CD4-positive, alpha-beta T cell (primary cell): ENCODE measurements at regions not wholly inside any gene's neighbourhood (a gene's known extent, or its start where the extent isn't known, plus 50 kb on each side); places are given as distances from the start of the nearest gene placed in this dataset.

Source experiments
- ATAC-seq: fragments of 200-7000 bp; cut with Tn5 transposase; one replicate; pipeline ENCODE4 v1.10.0; 2022; ENCODE audit warnings: mild to moderate bottlenecking; ENCODE audit not compliant: poor library complexity
- CTCF ChIA-PET: fragments of 350-600 bp; sonication (Branson Sonifier 250); formaldehyde crosslinking; loops from one replicate; lab custom pipeline; 2021; ENCODE audit warnings: antibody characterized with exemption, inconsistent platforms; lab: Charles Lee
- POLR2A ChIA-PET: fragments of 350-600 bp; sonication (Branson Sonifier 250); formaldehyde crosslinking; loops from one replicate; lab custom pipeline; 2021; ENCODE audit warnings: antibody characterized with exemption, inconsistent platforms; lab: Charles Lee
- DNase-seq, 14 experiments: peaks; one replicate each; pipeline ENCODE4 v3.0.0-alpha.2; 2013 to 2020; ENCODE audit warnings: mixed read lengths in 2 of 14
- H3K27ac ChIP-seq, 2 donors: one replicate each; pipeline versions ENCODE4 v1.5.1 to v1.7.0; 2013; ENCODE audit warnings: low read length in 2 of 2, low read depth in 1 of 2, mild to moderate bottlenecking in 1 of 2
- H3K27me3 ChIP-seq, 2 experiments: 1 replicate in 1 of 2; 2 replicates in 1 of 2; pipeline versions ENCODE4 v1.6.1 to v1.7.0; 2013; ENCODE audit warnings: low read length in 2 of 2, control low read depth in 1 of 2, mild to moderate bottlenecking in 1 of 2, moderate library complexity in 1 of 2; ENCODE audit not compliant: insufficient read depth in 2 of 2, control insufficient read depth in 1 of 2
- H3K36me3 ChIP-seq: one replicate; pipeline ENCODE4 v1.6.1; 2013; ENCODE audit warnings: low read length, control low read depth; ENCODE audit not compliant: insufficient read depth
- H3K4me1 ChIP-seq: one replicate; pipeline ENCODE4 v1.6.1; 2013; ENCODE audit warnings: low read length, control low read depth; ENCODE audit not compliant: insufficient read depth
- H3K4me3 ChIP-seq: one replicate; pipeline ENCODE4 v1.5.1; 2013; ENCODE audit warnings: mild to moderate bottlenecking, low read length, moderate library complexity
- H3K9me3 ChIP-seq, 2 experiments: 1 replicate in 1 of 2; 2 replicates in 1 of 2; pipeline versions ENCODE4 v1.6.1 to v1.7.0; 2013; ENCODE audit warnings: low read length in 2 of 2, mild to moderate bottlenecking in 2 of 2, control low read depth in 1 of 2, moderate library complexity in 1 of 2; ENCODE audit not compliant: control insufficient read depth in 1 of 2, insufficient read depth in 1 of 2
- H3K27ac Mint-ChIP-seq: one replicate; pipeline ENCODE4 v1.8.0; 2020; ENCODE audit warnings: mixed read lengths
- H3K27me3 Mint-ChIP-seq: one replicate; pipeline ENCODE4 v1.8.0; 2021; ENCODE audit warnings: mixed read lengths
- H3K36me3 Mint-ChIP-seq: one replicate; pipeline ENCODE4 v1.8.0; 2021; ENCODE audit warnings: low read depth, mixed read lengths
- H3K4me1 Mint-ChIP-seq: one replicate; pipeline ENCODE4 v1.8.0; 2021; ENCODE audit warnings: low read depth, mixed read lengths
- H3K4me3 Mint-ChIP-seq: one replicate; pipeline ENCODE4 v1.8.0; 2020; ENCODE audit warnings: mild to moderate bottlenecking, mixed read lengths
- H3K9me3 Mint-ChIP-seq: one replicate; pipeline ENCODE4 v1.8.0; 2020; ENCODE audit warnings: mixed read lengths
- intact Hi-C, 2 experiments: fragments of 100-400 bp; cut with DNase I in 1 of 2; cut with micrococcal nuclease in 1 of 2; formaldehyde crosslinking; loops; one replicate each; pipeline versions ENCODE4 v1.15.1 to v1.9.0; 2023 to 2025; cut with DNase I, micrococcal nuclease
- TF ChIP-seq, protein P1 (sequence below): fragments of 200-600 bp; IDR thresholded peaks from one replicate; pipeline ENCODE4 v1.8.0; 2022; ENCODE audit warnings: antibody characterized with exemption, mild to moderate bottlenecking

DNA sequence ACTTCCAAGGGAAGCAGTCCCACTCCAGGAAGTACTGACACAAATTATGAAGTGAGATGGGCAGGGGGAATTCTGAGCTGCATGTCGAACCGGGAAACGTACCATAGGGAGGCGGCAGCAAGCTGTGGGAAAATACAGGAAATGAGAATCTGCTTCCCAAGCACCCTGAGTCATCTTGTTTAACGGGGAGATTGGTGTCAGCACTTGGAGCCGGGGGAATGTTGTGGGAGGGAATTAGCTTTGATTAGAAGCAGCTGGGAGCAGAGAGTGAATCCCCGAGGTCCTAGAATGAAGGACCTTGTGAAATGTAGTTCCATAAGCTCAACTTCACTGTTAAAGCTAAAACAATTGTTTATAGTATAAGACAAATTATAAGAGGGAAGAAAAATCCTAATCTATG is 141.4 kb upstream of the PRKCQ start:
- Histone ChIP-seq H3K9me3 (no peaks in the 10 kb centered on the region), H3K27ac (no peak overlapping the region), H3K4me1 (no peaks in the 10 kb centered on the region), H3K4me3 (no peak overlapping the region), H3K36me3 (no peaks in the 10 kb centered on the region), H3K27me3 (peaks cover 16 to 31% of the 10 kb centered on the region in 2 experiments)
- Mint-ChIP-seq H3K27me3 (peaks cover 85% of the 10 kb centered on the region), H3K36me3 (no peaks in the 10 kb centered on the region), H3K9me3 (no peaks in the 10 kb centered on the region), H3K4me1 (no peaks in the 10 kb centered on the region), H3K4me3 (no peak overlapping the region), H3K27ac (no peak overlapping the region)
- TF ChIP-seq, protein P1, sequence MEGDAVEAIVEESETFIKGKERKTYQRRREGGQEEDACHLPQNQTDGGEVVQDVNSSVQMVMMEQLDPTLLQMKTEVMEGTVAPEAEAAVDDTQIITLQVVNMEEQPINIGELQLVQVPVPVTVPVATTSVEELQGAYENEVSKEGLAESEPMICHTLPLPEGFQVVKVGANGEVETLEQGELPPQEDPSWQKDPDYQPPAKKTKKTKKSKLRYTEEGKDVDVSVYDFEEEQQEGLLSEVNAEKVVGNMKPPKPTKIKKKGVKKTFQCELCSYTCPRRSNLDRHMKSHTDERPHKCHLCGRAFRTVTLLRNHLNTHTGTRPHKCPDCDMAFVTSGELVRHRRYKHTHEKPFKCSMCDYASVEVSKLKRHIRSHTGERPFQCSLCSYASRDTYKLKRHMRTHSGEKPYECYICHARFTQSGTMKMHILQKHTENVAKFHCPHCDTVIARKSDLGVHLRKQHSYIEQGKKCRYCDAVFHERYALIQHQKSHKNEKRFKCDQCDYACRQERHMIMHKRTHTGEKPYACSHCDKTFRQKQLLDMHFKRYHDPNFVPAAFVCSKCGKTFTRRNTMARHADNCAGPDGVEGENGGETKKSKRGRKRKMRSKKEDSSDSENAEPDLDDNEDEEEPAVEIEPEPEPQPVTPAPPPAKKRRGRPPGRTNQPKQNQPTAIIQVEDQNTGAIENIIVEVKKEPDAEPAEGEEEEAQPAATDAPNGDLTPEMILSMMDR, result no peak
- ChIA-PET POLR2A (interaction anchor here (0.6 kb wide), 1 partner anchor 127 kb away, joined by 3 read pairs; no protein-coding TSS in a partner anchor), CTCF (no interaction called here)
- DNase-seq (no peak), ATAC-seq (no peak)
- intact Hi-C loops, result no loop called here

DNA sequence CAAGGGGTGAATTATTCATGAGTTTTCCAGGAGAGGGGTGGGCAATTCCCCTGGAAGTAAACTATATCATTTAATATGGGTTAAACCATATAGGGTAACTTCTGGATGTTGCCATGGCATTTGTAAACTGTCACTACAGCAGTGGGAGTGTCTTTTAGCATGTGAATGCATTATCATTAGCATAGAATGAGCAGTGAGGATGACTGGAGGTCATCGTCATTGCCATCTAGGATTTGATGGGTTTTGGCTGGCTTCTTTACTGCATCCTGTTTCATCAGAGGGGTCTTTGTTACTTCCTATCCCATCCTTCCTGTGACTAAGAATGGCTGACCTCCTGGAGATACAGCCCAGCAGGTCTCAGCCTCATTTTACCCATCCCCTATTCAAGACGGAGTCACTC is 139.5 kb upstream of the PRKCQ start:
- ChIA-PET CTCF (no interaction called here), POLR2A (no interaction called here)
- no peaks in the 10 kb centered on the region for H3K4me1 Mint-ChIP-seq
- H3K4me3 ChIP-seq, result no peak overlapping the region
- intact Hi-C loops, result no loop called here
- peaks cover 78% of the 10 kb centered on the region for H3K27me3 Mint-ChIP-seq
- no peaks in the 10 kb centered on the region for H3K9me3 ChIP-seq
- ATAC-seq (no peak), DNase-seq (no peak)
- H3K4me3 Mint-ChIP-seq, result no peak overlapping the region
- TF ChIP-seq, protein P1, result no peak
- H3K36me3 Mint-ChIP-seq, result no peaks in the 10 kb centered on the region
- H3K36me3 ChIP-seq, result no peaks in the 10 kb centered on the region
- H3K27ac Mint-ChIP-seq, result no peak overlapping the region
- H3K27me3 ChIP-seq, result peaks cover 14 to 25% of the 10 kb centered on the region in 2 experiments
- H3K27ac ChIP-seq, result no peak overlapping the region
- no peaks in the 10 kb centered on the region for H3K4me1 ChIP-seq
- H3K9me3 Mint-ChIP-seq, result no peaks in the 10 kb centered on the region

DNA sequence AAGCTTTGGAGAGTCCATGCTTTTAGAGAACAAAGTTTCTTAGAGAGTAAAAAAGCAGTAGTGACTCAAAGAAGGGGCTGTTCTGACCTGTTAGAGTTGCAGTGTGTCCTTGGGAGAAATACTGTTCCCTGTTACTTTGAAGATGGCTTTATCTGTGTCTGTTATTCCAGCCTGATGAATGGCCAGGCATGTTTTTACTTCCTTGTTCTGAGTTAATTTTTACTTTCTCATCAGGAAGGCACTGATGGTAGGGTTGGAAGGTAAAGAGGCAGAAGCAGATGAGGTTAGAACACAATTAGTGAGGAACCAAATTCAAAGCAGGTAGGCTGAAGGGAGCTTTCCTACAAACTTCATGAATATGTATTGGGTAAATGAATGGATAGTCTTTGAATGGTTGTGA is 138.5 kb upstream of the PRKCQ start:
- H3K27ac ChIP-seq, result no peak overlapping the region
- H3K27me3 ChIP-seq, result peaks cover 14 to 25% of the 10 kb centered on the region in 2 experiments
- TF ChIP-seq, protein P1, result no peak
- no peaks in the 10 kb centered on the region for H3K9me3 ChIP-seq
- POLR2A ChIA-PET, result no interaction called here
- intact Hi-C loops, result no loop called here
- H3K4me1 Mint-ChIP-seq, result peaks cover 4% of the 10 kb centered on the region
- H3K36me3 ChIP-seq, result no peaks in the 10 kb centered on the region
- CTCF ChIA-PET, result no interaction called here
- no peaks in the 10 kb centered on the region for H3K9me3 Mint-ChIP-seq
- H3K4me1 ChIP-seq, result peaks cover 7% of the 10 kb centered on the region
- H3K4me3 Mint-ChIP-seq, result no peak overlapping the region
- no peak overlapping the region for H3K4me3 ChIP-seq
- H3K36me3 Mint-ChIP-seq, result no peaks in the 10 kb centered on the region
- no peak for ATAC-seq
- DNase-seq, result no peak
- no peak overlapping the region for H3K27ac Mint-ChIP-seq
- peaks cover 69% of the 10 kb centered on the region for H3K27me3 Mint-ChIP-seq
